MCF 10A (cell line): ENCODE measurements at regions not wholly inside any gene's neighbourhood (a gene's known extent, or its start where the extent isn't known, plus 50 kb on each side); places are given as distances from the start of the nearest gene placed in this dataset.

Experiments
- BruUV-seq: library from RNA; stranded (reverse); fragments of 400-500 nt; replicated peaks from 2 replicates; lab custom pipeline; 2021; lab: Mats Ljungman, UMichigan
- CTCF ChIA-PET: fragments of 300-600 bp; sonication (Branson Sonifier 250); formaldehyde crosslinking; extraction: SDS; loops from one replicate; lab custom pipeline; 2021; ENCODE audit warnings: antibody characterized with exemption, inconsistent platforms; lab: Yijun Ruan, JAX
- POLR2A ChIA-PET: fragments of 300-600, 350-650 bp; sonication (Branson Sonifier 250); formaldehyde crosslinking; extraction: SDS; loops from one replicate; lab custom pipeline; 2020; ENCODE audit warnings: antibody characterized with exemption, inconsistent platforms; lab: Yijun Ruan, JAX
- DNase-seq: peaks from one replicate; pipeline ENCODE4 v3.0.0-alpha.2; 2018; ENCODE audit not compliant: unreplicated experiment
- H3K27ac Mint-ChIP-seq: one replicate; pipeline ENCODE4 v1.8.0; 2022; ENCODE audit warnings: mild to moderate bottlenecking, low read depth, mixed read lengths; ENCODE audit not compliant: unreplicated experiment
- H3K27me3 Mint-ChIP-seq: one replicate; pipeline ENCODE4 v1.8.0; 2022; ENCODE audit warnings: mixed read lengths; ENCODE audit not compliant: insufficient read depth, unreplicated experiment
- H3K36me3 Mint-ChIP-seq: one replicate; pipeline ENCODE4 v1.8.0; 2022; ENCODE audit warnings: mild to moderate bottlenecking, moderate library complexity, mixed read lengths; ENCODE audit not compliant: insufficient read depth, unreplicated experiment
- H3K4me1 Mint-ChIP-seq: one replicate; pipeline ENCODE4 v1.8.0; 2022; ENCODE audit warnings: mixed read lengths; ENCODE audit not compliant: insufficient read depth, unreplicated experiment
- H3K4me3 Mint-ChIP-seq: one replicate; pipeline ENCODE4 v1.8.0; 2022; ENCODE audit warnings: mild to moderate bottlenecking, moderate library complexity, mixed read lengths; ENCODE audit not compliant: unreplicated experiment
- H3K9me3 Mint-ChIP-seq: one replicate; pipeline ENCODE4 v1.8.0; 2022; ENCODE audit warnings: mixed read lengths; ENCODE audit not compliant: unreplicated experiment
- CTCF ChIP-seq: fragments of 200-600 bp; IDR thresholded peaks from one replicate; pipeline ENCODE4 v1.8.0; 2022; ENCODE audit warnings: antibody characterized with exemption, mild to moderate bottlenecking; ENCODE audit not compliant: unreplicated experiment
- intact Hi-C: fragments of 100-400 bp; cut with micrococcal nuclease; formaldehyde crosslinking; loops from 2 replicates; pipeline ENCODE4 v1.14.1; 2022

GRCh38 chr7:125611582-125611981, 682.0 kb upstream of the POT1 start:
- intact Hi-C loops: no loop called here
- H3K27ac Mint-ChIP-seq: no peak overlapping the region
- no peak for DNase-seq
- ChIA-PET POLR2A (no interaction called here), CTCF (interaction anchor here (1.2 kb wide), 1 partner anchor 167 kb away, joined by 3 read pairs; no protein-coding TSS in a partner anchor)
- no TSS peak for BruUV-seq
- H3K27me3 Mint-ChIP-seq: no peaks in the 10 kb centered on the region
- TF ChIP-seq CTCF: no peak
- H3K9me3 Mint-ChIP-seq: peaks cover 10% of the 10 kb centered on the region
- no peaks in the 10 kb centered on the region for H3K36me3 Mint-ChIP-seq
- H3K4me3 Mint-ChIP-seq: no peak overlapping the region
- H3K4me1 Mint-ChIP-seq: no peaks in the 10 kb centered on the region

DNA sequence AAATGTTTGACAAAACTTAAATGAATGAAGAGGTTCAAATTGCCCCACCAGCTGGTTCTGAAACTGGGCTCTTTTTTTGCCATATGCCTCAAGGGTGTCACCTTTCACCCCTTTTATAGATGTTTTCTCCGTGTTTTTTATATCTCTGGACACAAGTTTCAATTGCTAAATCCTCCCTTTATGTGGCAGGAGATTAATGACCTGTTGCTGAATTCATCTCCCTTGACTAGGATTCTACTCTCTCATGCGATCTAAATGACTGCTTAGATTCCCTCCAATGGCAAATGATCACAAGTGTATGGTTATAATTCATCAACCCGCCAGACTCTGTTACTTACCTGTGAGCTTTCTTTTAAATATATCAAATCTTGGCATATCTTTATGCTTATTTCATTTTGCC, 677.0 kb upstream of the POT1 start:
- Mint-ChIP-seq H3K9me3 (no peaks in the 10 kb centered on the region), H3K27ac (no peak overlapping the region), H3K36me3 (no peaks in the 10 kb centered on the region), H3K27me3 (no peaks in the 10 kb centered on the region), H3K4me3 (no peak overlapping the region), H3K4me1 (peaks cover 6% of the 10 kb centered on the region)
- intact Hi-C loops: no loop called here
- TF ChIP-seq CTCF: no peak
- DNase-seq: no peak
- ChIA-PET POLR2A (no interaction called here), CTCF (no interaction called here)
- BruUV-seq: no TSS peak

DNA sequence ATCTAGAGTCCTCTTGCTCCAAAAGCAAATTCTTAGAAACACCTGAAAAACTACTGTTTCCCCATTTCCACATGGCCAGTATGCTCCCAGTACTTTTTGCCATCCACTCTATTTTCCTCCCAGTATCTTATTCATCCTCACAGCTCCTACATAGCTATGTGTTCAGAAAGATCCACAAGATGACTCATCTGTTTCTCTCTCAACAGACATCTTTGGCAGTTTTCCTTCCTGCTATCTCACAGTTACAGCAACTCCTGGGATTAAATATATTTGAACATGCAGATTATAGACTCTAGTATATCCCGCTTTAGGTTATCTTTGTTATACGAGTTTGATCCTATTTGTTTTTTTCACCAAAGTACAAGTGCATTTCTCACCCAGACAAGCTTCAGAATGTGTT, 675.6 kb upstream of the POT1 start:
- no TSS peak for BruUV-seq
- intact Hi-C loops: no loop called here
- Mint-ChIP-seq H3K27ac (no peak overlapping the region), H3K4me3 (no peak overlapping the region), H3K9me3 (no peaks in the 10 kb centered on the region), H3K27me3 (no peaks in the 10 kb centered on the region), H3K36me3 (no peaks in the 10 kb centered on the region), H3K4me1 (peaks cover 6% of the 10 kb centered on the region)
- ChIA-PET POLR2A (interaction anchor here (0.6 to 1.7 kb wide), 2 partner anchors 9 to 18 kb away, joined by 3 read pairs; no protein-coding TSS in a partner anchor), CTCF (interaction anchor here (0.6 to 0.8 kb wide), 2 partner anchors 227 to 347 kb away, joined by 3 read pairs; no protein-coding TSS in a partner anchor)
- no peak for TF ChIP-seq CTCF
- DNase-seq: peak; percentile 46

DNA sequence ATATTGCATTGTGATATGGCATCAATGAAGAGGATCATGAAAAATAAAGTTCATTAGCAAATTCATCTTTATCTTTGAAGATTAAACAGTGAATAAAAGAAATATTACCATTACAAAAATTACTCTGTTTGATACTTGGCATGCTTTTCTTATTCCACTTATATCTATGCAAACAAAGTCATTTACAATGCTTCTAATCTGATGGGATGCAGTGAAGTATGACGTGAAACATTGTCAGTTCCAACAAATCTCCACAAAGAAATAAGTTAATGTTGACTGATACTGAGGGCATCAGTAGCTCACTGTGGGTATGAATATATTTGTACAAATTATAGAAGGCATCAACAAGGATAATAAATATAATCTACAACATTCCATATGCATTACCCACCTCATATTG, 672.8 kb upstream of the POT1 start:
- Mint-ChIP-seq H3K4me1 (peaks cover 6% of the 10 kb centered on the region), H3K9me3 (no peaks in the 10 kb centered on the region), H3K27me3 (no peaks in the 10 kb centered on the region), H3K36me3 (no peaks in the 10 kb centered on the region), H3K4me3 (no peak overlapping the region), H3K27ac (no peak overlapping the region)
- no TSS peak for BruUV-seq
- TF ChIP-seq CTCF: no peak
- POLR2A ChIA-PET: no interaction called here
- CTCF ChIA-PET: interaction anchor here (0.7 kb wide), 1 partner anchor 424 kb away, joined by 3 read pairs; no protein-coding TSS in a partner anchor
- DNase-seq: no peak
- intact Hi-C loops: no loop called here
